NCI-H748 (cell line): ENCODE measurements at regions not wholly inside any gene's neighbourhood (a gene's known extent, or its start where the extent isn't known, plus 50 kb on each side); places are given as distances from the start of the nearest gene placed in this dataset.
"Not testable (repeated sequence)": the region's sequence is repeated elsewhere in the genome, so short reads cannot be mapped to it uniquely, and the experiment has no call there.

Experiments
- DNase-seq: peaks from one replicate; lab custom pipeline; 2025; ENCODE audit not compliant: unreplicated experiment; lab: John Stamatoyannopoulos, UW

- DNase-seq = no peak
These were observed 795.5 kb downstream of the AACS start for GRCh38 chr12:125860672-125861288.

- DNase-seq = no peak
These were observed 796.4 kb downstream of the AACS start for GRCh38 chr12:125861299-125862281.

DNA sequence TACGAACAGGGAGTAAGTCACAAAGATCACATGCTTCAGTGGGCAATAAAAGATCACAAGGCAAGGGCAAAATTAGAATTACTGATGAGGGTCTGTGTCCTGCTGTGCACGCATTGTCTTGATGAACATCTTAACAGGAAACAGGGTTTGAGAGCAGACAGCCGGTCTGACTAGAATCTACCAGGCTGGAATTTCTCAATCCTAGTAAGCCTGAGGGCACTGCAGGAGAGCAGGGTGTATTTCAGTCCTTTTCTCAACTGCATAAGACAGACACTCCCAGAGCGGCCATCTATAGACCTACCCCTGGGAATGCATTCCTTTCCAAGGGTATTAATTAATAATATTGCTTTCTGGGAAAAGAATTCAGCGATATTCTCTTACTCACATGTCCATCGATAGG is 800.0 kb downstream of the AACS start:
- not testable (repeated sequence) for DNase-seq

GRCh38 chr12:125871811-125872594 is 806.8 kb downstream of the AACS start:
- no peak for DNase-seq

DNA sequence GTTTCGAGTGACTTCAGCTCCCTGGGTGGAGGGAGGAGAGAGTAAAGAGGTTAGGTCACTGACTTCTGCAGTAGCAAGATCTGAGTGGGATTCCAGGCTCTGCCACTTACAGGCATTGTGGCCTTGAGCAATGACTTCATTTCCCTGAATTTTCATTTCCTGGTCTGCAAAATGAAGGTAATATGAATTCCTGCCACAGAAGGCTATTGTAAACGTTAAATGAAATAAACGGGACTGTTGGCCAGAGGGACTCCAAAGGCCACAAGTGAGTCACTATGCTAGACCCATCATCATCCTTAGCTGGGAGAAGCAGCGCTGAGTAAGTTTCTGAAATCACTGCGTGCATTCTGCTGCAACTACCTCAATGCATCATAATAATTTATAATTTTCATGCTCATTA is 807.8 kb downstream of the AACS start:
- no peak for DNase-seq

GRCh38 chr12:125878483-125878882 is 813.2 kb downstream of the AACS start:
- DNase-seq = no peak

GRCh38 chr12:125882141-125882540 is 816.9 kb downstream of the AACS start:
- peak; percentile 62 for DNase-seq

DNA sequence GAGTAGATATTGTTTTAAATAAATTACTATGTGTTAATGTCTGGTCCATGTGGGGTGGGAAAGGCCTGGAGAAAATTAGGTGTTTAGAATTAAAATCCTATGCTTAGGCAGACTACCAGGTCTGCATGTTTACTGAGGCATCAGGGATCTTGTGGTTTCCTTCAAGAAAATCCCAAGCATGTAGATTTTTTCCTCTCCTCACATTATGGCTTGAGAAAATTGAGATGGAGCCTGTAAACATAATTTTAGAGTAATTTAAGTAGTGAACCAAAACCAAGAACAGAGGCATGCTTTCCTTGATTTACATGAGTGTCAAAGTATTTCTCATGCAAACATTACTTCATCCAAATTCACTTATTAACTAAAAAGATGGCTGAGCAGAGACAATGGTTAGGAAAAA is 823.7 kb downstream of the AACS start:
- no peak for DNase-seq

- DNase-seq = peak; percentile 33
These were observed 824.5 kb downstream of the AACS start for GRCh38 chr12:125889742-125890141.

DNA sequence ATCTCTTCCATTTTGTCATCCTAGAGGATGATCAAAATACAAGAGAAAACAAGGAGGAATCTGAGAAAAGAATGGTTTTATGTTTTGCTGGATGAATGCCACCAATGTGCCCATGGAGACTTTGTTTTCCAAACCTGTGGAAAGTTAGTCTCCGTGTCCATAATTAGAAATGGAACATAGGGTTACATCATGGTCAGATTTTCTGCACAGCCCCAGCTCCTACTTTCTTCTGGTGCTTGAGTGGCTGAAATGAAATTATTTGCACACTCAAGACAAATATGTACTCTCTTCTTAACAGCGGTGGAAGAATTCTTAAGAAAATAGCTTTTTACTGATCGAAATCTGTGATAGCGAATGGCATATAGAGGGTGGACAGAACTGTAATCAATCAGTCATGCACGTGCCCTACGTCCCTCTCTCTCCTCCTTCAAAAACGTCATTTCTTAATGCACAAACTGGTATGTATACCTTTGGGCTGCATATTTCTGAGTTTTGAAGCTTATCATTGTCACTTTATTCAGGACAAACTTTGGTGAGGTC is 825.2 kb downstream of the AACS start:
- no peak for DNase-seq

DNA sequence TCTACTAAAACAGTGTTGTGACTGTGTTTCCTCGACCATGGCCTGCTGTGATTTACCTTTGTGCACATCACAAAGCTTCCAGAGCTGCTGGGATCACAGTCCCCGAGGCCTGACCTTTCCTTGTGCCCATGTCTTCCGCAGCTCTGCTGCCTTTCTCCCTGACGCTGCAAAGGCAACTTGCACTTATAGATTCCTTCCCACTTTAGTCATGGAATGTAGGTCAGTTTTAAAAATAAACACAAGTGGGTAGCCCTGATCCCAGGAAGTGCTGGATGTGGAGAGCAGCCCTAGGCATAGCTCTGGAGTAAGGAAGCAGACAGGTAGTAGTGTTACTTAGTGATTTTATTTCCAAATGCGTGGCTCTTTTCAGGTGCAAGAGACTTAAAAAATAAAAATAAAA is 825.7 kb downstream of the AACS start:
- no peak for DNase-seq

DNA sequence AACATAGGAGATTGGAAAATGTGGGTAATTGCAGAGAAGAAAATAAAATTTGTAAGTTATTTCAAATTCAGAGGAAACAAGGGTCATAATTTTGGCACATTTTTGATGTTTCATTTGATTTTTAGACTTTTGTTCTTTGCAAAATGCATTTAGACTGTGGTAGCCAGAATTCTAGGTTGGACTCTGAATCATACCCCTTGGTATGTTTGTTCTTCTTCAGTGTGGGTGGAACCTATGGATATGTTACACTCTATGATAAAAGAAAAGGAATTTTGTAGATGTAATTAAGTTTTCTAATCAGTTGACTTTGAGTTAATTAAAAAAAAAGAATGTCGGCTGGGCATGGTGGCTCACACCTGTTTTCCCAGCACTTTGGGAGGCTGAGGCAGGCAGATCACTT is 827.0 kb downstream of the AACS start:
- no peak for DNase-seq

- DNase-seq = no peak
These were observed 837.8 kb downstream of the AACS start for GRCh38 chr12:125902991-125903390.

- no peak for DNase-seq
These were observed 842.1 kb downstream of the AACS start for GRCh38 chr12:125907351-125907750.

DNA sequence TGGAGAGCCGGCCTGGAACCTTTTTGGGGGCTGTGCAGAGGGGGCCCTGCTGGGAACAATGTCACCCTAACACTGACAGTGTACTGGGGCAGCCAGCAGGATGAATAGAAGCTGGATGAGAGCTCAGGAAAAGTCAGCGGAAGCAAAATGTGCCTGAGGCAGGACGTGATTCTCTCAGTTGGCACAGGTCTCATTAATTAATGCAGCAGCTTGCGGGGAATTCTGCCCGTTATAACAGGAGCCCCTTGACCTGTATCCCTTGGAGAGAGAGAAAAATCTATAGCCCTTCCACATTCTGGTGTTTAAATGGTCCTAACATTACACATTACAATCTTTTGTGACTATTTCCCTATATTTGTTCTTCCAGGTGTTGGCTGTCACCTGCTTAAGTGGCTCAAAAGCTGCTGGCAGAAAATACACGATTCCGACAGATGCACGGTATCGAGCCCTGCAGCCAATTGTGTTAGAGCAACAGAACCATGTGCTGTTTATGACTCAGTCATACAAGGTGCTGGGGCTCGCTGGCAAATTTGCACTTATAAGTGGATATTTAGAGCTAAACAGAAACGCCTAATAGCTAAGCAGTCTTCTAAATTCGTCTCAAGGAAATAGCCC is 854.7 kb downstream of the AACS start:
- DNase-seq = peak; percentile 80

- DNase-seq = no peak
These were observed 857.1 kb downstream of the AACS start for GRCh38 chr12:125922330-125922729.

GRCh38 chr12:125936502-125936901 is 871.3 kb downstream of the AACS start:
- no peak for DNase-seq

DNA sequence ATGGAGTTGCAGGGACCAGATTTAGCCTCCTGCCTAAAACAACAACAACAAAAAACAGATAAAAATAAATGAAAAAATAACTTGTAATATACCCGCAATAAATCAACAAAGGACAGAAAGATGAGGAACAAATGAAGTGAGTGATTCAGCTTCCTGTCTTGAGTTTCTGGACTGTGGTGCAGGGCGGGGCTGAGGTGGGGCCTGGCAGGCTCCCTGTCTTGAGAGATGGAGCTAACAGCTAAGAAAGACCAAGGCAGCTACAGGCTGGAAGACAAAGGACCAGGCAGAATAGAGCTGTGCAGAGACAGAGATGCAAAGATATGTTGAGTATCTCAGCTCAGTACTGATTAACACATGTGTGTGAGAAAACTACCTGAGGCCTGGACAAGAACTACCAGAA is 879.2 kb downstream of the AACS start:
- no peak for DNase-seq

- no peak for DNase-seq
These were observed 884.2 kb downstream of the AACS start for GRCh38 chr12:125949471-125949870.

DNA sequence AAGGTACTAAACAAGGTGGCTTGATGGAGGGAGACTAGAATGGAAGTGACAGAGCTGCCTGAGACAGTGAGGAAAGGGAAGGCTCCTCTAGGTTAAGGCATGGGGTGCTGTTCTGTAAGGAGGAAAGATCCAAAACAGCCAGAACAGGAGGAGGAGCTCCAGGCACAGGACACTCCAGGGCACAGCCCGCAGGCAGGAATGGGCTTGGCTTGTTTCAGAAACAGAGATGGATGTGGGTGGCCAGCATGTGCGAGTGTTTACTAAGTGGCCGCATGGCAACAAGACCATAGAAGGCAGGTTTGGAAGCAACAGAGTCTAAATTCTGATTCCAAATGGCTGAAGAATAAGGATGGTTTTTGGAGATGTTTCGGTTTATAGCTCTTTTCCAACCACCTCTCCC is 889.1 kb downstream of the AACS start:
- DNase-seq = no peak

DNA sequence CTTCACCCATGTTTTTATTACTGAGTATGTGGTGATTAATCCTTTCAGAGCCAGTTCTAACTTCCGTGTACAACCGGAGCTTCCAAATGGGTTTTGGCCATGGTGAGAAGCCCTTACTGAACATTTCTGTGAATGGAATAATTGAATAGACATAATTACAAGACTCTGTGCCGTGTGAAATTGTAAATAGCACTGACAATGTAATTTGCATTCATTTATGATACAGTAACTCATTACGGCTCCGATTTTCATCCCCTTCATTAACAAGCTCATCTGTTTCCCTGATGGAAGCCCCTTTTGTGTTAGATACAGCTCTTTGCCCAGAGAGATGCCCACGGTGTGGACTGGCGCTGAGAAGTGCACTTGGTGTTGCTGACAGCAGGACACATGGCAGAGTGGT is 891.0 kb downstream of the AACS start:
- no peak for DNase-seq
